ENCODE measurements at regions not wholly inside any gene's neighbourhood (a gene's known extent, or its start where the extent isn't known, plus 50 kb on each side); places are given as distances from the start of the nearest gene placed in this dataset.
"Not testable (repeated sequence)": the region's sequence is repeated elsewhere in the genome, so short reads cannot be mapped to it uniquely, and the experiment has no call there.

DNA sequence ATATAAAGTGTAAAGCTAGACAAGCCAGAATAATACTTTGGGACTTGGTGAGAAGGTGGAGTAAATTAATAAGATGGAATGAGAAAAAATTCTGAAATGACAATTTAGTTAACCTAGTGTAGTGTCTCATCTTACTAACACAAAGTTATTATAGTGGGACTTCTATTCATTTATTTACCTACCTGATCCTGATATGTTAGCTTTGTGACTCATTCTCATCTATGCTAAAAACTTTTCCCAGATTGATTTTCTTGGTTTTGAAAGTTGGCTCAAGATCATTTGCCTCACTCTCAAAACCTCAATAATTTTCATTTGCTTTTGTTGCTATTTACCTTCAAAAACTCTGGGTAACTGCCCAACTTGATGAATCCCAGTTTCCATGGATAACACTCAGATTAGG, 698.6 kb downstream of the SH3BGRL start:
- in situ Hi-C loops (cut with HindIII; ENCODE audit: low sequenced_read_pairs), result no loop called here
- H3K4me3 ChIP-seq (ENCODE audit: low read depth, low read length), result no peak overlapping the region
- DNase-seq (ENCODE audit: low read depth, low spot score), result no peak
- TF ChIP-seq, protein P1, sequence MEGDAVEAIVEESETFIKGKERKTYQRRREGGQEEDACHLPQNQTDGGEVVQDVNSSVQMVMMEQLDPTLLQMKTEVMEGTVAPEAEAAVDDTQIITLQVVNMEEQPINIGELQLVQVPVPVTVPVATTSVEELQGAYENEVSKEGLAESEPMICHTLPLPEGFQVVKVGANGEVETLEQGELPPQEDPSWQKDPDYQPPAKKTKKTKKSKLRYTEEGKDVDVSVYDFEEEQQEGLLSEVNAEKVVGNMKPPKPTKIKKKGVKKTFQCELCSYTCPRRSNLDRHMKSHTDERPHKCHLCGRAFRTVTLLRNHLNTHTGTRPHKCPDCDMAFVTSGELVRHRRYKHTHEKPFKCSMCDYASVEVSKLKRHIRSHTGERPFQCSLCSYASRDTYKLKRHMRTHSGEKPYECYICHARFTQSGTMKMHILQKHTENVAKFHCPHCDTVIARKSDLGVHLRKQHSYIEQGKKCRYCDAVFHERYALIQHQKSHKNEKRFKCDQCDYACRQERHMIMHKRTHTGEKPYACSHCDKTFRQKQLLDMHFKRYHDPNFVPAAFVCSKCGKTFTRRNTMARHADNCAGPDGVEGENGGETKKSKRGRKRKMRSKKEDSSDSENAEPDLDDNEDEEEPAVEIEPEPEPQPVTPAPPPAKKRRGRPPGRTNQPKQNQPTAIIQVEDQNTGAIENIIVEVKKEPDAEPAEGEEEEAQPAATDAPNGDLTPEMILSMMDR (IDR thresholded peaks at IDR 0.05; ENCODE audit: low read depth, low read length), result no peak

DNA sequence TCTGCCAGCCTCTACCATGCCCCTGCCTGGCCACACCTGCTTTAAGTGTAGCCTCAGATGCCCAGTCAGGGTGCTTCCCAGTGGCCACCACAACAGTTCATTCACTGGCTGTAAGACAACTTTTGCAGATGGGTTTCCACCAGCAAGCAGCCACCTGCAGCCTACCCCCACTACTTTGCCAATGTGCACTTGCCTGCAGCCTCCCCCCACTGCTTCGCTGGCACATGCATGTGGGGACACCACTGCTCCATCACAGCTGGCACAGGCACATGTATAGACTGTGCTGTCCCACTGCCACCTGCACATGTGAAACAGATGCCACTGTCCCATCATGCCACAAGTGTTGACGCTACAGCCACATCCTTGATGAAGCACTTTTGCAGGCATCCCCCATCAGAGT, 723.9 kb downstream of the SH3BGRL start:
- no peak for DNase-seq (ENCODE audit: low read depth, low spot score)
- TF ChIP-seq, protein P1 (IDR thresholded peaks at IDR 0.05; ENCODE audit: low read depth, low read length), result no peak
- no peak overlapping the region for H3K4me3 ChIP-seq (ENCODE audit: low read depth, low read length)
- in situ Hi-C loops (cut with HindIII; ENCODE audit: low sequenced_read_pairs), result no loop called here

DNA sequence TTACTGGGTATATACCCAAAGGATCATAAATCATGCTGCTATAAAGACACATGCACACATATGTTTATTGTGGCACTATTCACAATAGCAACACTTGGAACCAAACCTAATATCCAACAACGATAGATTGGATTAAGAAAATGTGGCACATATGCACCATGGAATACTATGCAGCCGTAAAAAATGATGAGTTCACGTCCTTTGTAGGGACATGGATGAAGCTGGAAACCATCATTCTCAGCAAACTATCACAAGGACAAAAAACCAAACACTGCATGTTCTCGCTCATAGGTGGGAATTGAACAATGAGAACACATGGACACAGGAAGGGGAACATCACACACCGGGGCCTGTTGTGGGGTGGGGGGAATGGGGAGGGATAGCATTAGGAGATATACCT, 744.0 kb downstream of the SH3BGRL start:
- in situ Hi-C loops (cut with HindIII; ENCODE audit: low sequenced_read_pairs); H3K4me3 ChIP-seq (ENCODE audit: low read depth, low read length); DNase-seq (ENCODE audit: low read depth, low spot score): not testable (repeated sequence)

DNA sequence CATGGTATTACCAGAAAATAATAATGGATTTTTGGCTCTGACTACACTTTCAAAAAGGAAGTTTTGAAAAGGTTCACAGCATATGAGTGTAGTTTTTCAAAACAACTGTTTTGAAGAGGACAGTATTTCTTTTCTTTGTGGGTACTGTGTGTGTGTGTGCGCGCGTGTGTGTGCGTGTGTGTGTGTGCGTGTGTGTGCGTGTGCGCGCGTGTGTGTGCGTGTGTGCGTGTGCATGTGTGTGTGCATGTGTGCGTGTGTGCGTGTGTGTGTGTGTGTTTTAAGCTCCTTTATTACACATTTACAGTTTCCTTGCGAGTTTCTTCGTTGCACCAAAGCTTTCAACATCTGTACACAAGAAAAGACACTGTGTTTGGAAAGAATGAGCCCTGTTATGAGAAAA, 755.4 kb downstream of the SH3BGRL start:
- no peak for DNase-seq (ENCODE audit: low read depth, low spot score)
- TF ChIP-seq, protein P1 (IDR thresholded peaks at IDR 0.05; ENCODE audit: low read depth, low read length), result no peak
- in situ Hi-C loops (cut with HindIII; ENCODE audit: low sequenced_read_pairs), result no loop called here

DNA sequence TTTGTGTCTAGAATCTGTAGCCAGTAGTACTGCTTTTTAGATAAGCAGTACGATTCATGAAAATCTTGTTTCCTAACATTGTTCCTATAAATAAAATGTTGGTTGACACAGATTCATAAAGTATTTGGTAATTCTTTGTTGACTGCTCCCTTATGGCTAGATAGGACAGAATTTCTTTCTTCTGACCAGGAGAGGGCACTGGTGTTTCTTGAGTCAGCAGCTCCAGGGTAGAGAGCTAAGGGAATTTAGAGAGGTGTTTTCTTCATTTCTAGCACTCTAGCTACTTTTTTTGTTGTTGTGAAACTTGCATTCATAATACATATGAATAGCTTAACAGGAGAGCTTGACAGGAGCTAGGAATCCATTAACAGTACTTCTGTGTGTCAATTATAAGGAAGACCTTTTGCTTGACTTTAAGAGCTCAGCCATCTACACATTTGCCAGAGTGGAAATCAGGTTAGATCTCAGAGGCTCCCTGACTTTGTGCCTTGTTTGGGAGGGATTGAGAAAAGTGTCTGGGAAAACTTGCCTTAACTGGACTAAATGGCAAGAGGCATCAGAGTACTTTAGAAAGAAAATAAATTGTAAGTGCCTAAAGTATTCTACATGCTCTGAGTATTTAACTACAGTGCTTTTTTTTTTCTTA, 756.1 kb downstream of the SH3BGRL start:
- no peak for DNase-seq (ENCODE audit: low read depth, low spot score)
- TF ChIP-seq, protein P1 (IDR thresholded peaks at IDR 0.05; ENCODE audit: low read depth, low read length), result no peak
- in situ Hi-C loops (cut with HindIII; ENCODE audit: low sequenced_read_pairs), result no loop called here
- no peak overlapping the region for H3K4me3 ChIP-seq (ENCODE audit: low read depth, low read length)

More for the DNA sequence above, 755.4 kb downstream of the SH3BGRL start:
- H3K4me3 ChIP-seq (ENCODE audit: low read depth, low read length), result no peak overlapping the region

DNA sequence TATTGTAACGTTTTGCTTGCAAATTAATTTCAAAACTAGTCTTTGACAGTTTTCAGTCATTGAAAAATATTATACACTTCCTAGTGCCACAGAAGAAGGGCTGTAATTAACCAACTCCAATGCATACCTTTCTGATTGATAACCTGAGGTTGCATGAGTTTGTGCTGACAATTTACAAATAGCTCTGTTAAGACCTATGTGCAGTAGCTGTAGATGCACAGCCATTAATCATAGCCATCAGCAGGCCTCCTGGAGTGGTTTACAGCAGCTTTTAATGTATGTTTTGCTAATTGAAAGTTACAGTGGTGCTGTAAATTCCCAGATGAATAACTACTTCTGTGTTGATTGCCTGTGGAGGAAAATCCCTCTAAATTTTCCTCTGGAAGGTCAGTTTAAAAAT, 758.1 kb downstream of the SH3BGRL start:
- in situ Hi-C loops (cut with HindIII; ENCODE audit: low sequenced_read_pairs), result no loop called here
- H3K4me3 ChIP-seq (ENCODE audit: low read depth, low read length), result no peak overlapping the region
- DNase-seq (ENCODE audit: low read depth, low spot score), result no peak
- TF ChIP-seq, protein P1 (IDR thresholded peaks at IDR 0.05; ENCODE audit: low read depth, low read length), result no peak

DNA sequence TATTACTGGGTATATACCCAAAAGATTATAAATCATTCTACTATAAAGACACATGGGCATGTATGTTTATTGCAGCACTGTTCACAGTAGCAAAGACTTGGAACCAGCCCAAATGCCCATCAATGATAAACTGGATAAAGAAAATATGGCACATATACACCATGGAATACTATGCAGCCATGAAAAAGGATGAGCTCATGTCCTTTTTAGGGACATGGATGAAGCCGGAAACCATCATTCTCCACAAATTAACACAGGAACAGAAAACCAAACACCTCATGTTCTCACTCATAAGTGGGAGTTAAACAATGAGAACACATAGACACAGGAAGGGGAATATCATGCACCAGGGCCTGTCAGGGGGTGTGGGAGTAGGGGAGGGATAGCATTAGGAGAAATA, 772.5 kb downstream of the SH3BGRL start:
- in situ Hi-C loops (cut with HindIII; ENCODE audit: low sequenced_read_pairs); H3K4me3 ChIP-seq (ENCODE audit: low read depth, low read length); DNase-seq (ENCODE audit: low read depth, low spot score): not testable (repeated sequence)

Measured in astrocyte of the spinal cord (primary cell).